DMS53 treated with DMSO at 0.1 percent for 48 hours (cell line): ENCODE measurements at regions not wholly inside any gene's neighbourhood (a gene's known extent, or its start where the extent isn't known, plus 50 kb on each side); places are given as distances from the start of the nearest gene placed in this dataset.
A peak's percentile ranks its signal among the peaks of the same experiment; 100 is the strongest.

Source experiments
- DNase-seq: peaks from one replicate; lab custom pipeline; 2025; ENCODE audit not compliant: unreplicated experiment; lab: John Stamatoyannopoulos, UW

- no peak for DNase-seq
Measured at GRCh38 chr12:130073721-130074120, 88.5 kb upstream of the FZD10 start.

- no peak for DNase-seq
Measured at GRCh38 chr12:130074661-130075406, 87.4 kb upstream of the FZD10 start.

GRCh38 chr12:130075497-130076076 is 86.7 kb upstream of the FZD10 start:
- no peak for DNase-seq

- DNase-seq: no peak
Measured at GRCh38 chr12:130076126-130076525, 86.1 kb upstream of the FZD10 start.

- DNase-seq: peak; percentile 80
Measured at GRCh38 chr12:130076752-130077151, 85.5 kb upstream of the FZD10 start.

GRCh38 chr12:130078852-130079251 is 83.4 kb upstream of the FZD10 start:
- no peak for DNase-seq

GRCh38 chr12:130079279-130079678 is 83.0 kb upstream of the FZD10 start:
- DNase-seq: no peak

- DNase-seq: no peak
Measured at GRCh38 chr12:130080205-130080604, 82.1 kb upstream of the FZD10 start.

GRCh38 chr12:130081117-130081805 is 81.0 kb upstream of the FZD10 start:
- no peak for DNase-seq

GRCh38 chr12:130083002-130083401 is 79.3 kb upstream of the FZD10 start:
- no peak for DNase-seq

GRCh38 chr12:130083734-130084133 is 78.5 kb upstream of the FZD10 start:
- DNase-seq: no peak

GRCh38 chr12:130084359-130084758 is 77.9 kb upstream of the FZD10 start:
- DNase-seq: no peak

GRCh38 chr12:130086248-130086647 is 76.0 kb upstream of the FZD10 start:
- no peak for DNase-seq

GRCh38 chr12:130086797-130087196 is 75.5 kb upstream of the FZD10 start:
- no peak for DNase-seq

- no peak for DNase-seq
Measured at GRCh38 chr12:130087222-130087621, 75.0 kb upstream of the FZD10 start.

GRCh38 chr12:130088504-130088903 is 73.8 kb upstream of the FZD10 start:
- no peak for DNase-seq

GRCh38 chr12:130090542-130090941 is 71.7 kb upstream of the FZD10 start:
- DNase-seq: no peak

- DNase-seq: no peak
Measured at GRCh38 chr12:130093380-130093779, 68.9 kb upstream of the FZD10 start.

GRCh38 chr12:130097342-130097741 is 64.9 kb upstream of the FZD10 start:
- no peak for DNase-seq

- no peak for DNase-seq
Measured at GRCh38 chr12:130097798-130098255, 64.4 kb upstream of the FZD10 start.

GRCh38 chr12:130098301-130099005 is 63.8 kb upstream of the FZD10 start:
- no peak for DNase-seq
